B cell (primary cell): ENCODE measurements at regions not wholly inside any gene's neighbourhood (a gene's known extent, or its start where the extent isn't known, plus 50 kb on each side); places are given as distances from the start of the nearest gene placed in this dataset.

Experiments used
- ATAC-seq: fragments of 200-7000 bp; cut with Tn5 transposase; one replicate; pipeline ENCODE4 v1.10.0; 2021; ENCODE audit warnings: low read depth, mild to moderate bottlenecking, moderate number of reproducible peaks, moderate library complexity
- CTCF ChIA-PET: fragments of 350-600 bp; sonication (Branson Sonifier 250); formaldehyde crosslinking; loops from one replicate; lab custom pipeline; 2021; ENCODE audit warnings: antibody characterized with exemption, inconsistent platforms; lab: Charles Lee
- POLR2A ChIA-PET: fragments of 350-600 bp; sonication (Branson Sonifier 250); formaldehyde crosslinking; loops from one replicate; lab custom pipeline; 2021; ENCODE audit warnings: antibody characterized with exemption; lab: Charles Lee
- DNase-seq: peaks from one replicate; pipeline ENCODE4 v3.0.0; 2013
- H2AFZ ChIP-seq: 2 replicates; pipeline ENCODE4 v1.6.1; 2012; ENCODE audit warnings: mild to moderate bottlenecking, low read depth, low read length; ENCODE audit not compliant: insufficient read depth, poor library complexity, severe bottlenecking
- H3K27ac ChIP-seq, 2 donors: 1 replicate in 1 of 2; 2 replicates in 1 of 2; pipeline ENCODE4 v1.5.1; 2012 to 2013; ENCODE audit warnings: low read length in 2 of 2, mild to moderate bottlenecking in 2 of 2, moderate library complexity in 1 of 2
- H3K27me3 ChIP-seq, 4 experiments: fragments of 200-600 bp in 1 of 4; sonication (generic) in 1 of 4; replicated peaks in 1 of 4; 1 replicate in 2 of 4; 2 replicates in 2 of 4; pipeline versions ENCODE4 v1.6.1 to v1.7.0; 2013 to 2016; ENCODE audit warnings: low read length in 3 of 4, mild to moderate bottlenecking in 2 of 4, mixed read lengths in 1 of 4, moderate library complexity in 1 of 4; ENCODE audit not compliant: insufficient read depth in 4 of 4, control insufficient read depth in 3 of 4; ENCODE audit errors: control extremely low read depth in 1 of 4
- H3K36me3 ChIP-seq, 2 experiments: replicated peaks in 1 of 2; 1 replicate in 1 of 2; 2 replicates in 1 of 2; pipeline versions ENCODE4 v1.6.1 to v1.7.1; 2013; ENCODE audit warnings: low read length in 1 of 2; ENCODE audit not compliant: insufficient read depth in 2 of 2, control insufficient read depth in 1 of 2; ENCODE audit errors: control extremely low read depth in 1 of 2, extremely low read depth in 1 of 2
- H3K4me1 ChIP-seq, 2 donors: fragments of 200-600 bp in 1 of 2; sonication (generic) in 1 of 2; 1 replicate in 1 of 2; 2 replicates in 1 of 2; pipeline versions ENCODE4 v1.5.1 to v1.6.1; 2013 to 2017; ENCODE audit warnings: low read length in 2 of 2; ENCODE audit not compliant: control insufficient read depth in 2 of 2, insufficient read depth in 2 of 2
- H3K4me2 ChIP-seq: replicated peaks from 2 replicates; pipeline ENCODE3; 2012; ENCODE audit warnings: mild to moderate bottlenecking, low read depth, low read length; ENCODE audit not compliant: poor library complexity, severe bottlenecking
- H3K4me3 ChIP-seq, 5 experiments: fragments of 200-600 bp in 1 of 5; sonication (generic) in 1 of 5; 1 replicate in 3 of 5; 2 replicates in 2 of 5; pipeline versions ENCODE4 v1.5.1 to v1.7.0; 2011 to 2016; ENCODE audit warnings: low read length in 4 of 5, mild to moderate bottlenecking in 4 of 5, low read depth in 2 of 5, control low read depth in 1 of 5, moderate library complexity in 1 of 5; ENCODE audit not compliant: insufficient read depth in 1 of 5; ENCODE audit errors: control extremely low read depth in 1 of 5, extremely low read depth in 1 of 5
- H3K79me2 ChIP-seq: fragments of 200-600 bp; sonication (generic); one replicate; pipeline ENCODE4 v1.6.0; 2016; ENCODE audit warnings: low read length; ENCODE audit not compliant: control insufficient read depth, insufficient read depth
- H3K9ac ChIP-seq: fragments of 200-600 bp; sonication (generic); 2 replicates; pipeline ENCODE4 v1.6.1; 2017; ENCODE audit warnings: mild to moderate bottlenecking, low read length, moderate library complexity
- H3K9me3 ChIP-seq, 3 donors: one replicate each; pipeline versions ENCODE4 v1.6.1 to v1.7.1; 2013; ENCODE audit warnings: low read length in 2 of 3; ENCODE audit not compliant: control insufficient read depth in 2 of 3, insufficient read depth in 1 of 3; ENCODE audit errors: control extremely low read depth in 1 of 3
- H4K20me1 ChIP-seq: 2 replicates; pipeline ENCODE4 v1.6.0; 2012; ENCODE audit warnings: mild to moderate bottlenecking, low read length; ENCODE audit not compliant: insufficient read depth, control insufficient read depth, poor library complexity, severe bottlenecking
- H3K27ac Mint-ChIP-seq: one replicate; pipeline ENCODE4 v1.8.0; 2021; ENCODE audit warnings: mixed read lengths
- H3K27me3 Mint-ChIP-seq: one replicate; pipeline ENCODE4 v1.8.0; 2021; ENCODE audit warnings: mixed read lengths
- H3K4me1 Mint-ChIP-seq: one replicate; pipeline ENCODE4 v1.8.0; 2021; ENCODE audit warnings: mixed read lengths
- H3K4me3 Mint-ChIP-seq: one replicate; pipeline ENCODE4 v1.8.0; 2021; ENCODE audit warnings: mixed read lengths
- H3K9me3 Mint-ChIP-seq: one replicate; pipeline ENCODE4 v1.8.0; 2022; ENCODE audit warnings: mixed read lengths; ENCODE audit not compliant: insufficient read depth
- CTCF ChIP-seq: fragments of 200-600 bp; IDR thresholded peaks from one replicate; pipeline ENCODE4 v1.8.0; 2022; ENCODE audit warnings: antibody characterized with exemption, mild to moderate bottlenecking
- EZH2 ChIP-seq: IDR thresholded peaks from 2 replicates; pipeline ENCODE4 v1.6.1; 2012; ENCODE audit warnings: borderline replicate concordance, low read depth, mild to moderate bottlenecking, moderate library complexity, low read length; ENCODE audit not compliant: insufficient read depth, poor library complexity, severe bottlenecking
- WGBS: methylation state at CpG from one replicate; pipeline ENCODE4 v1.1.5; 2013; ENCODE audit warnings: missing lambda C conversion rate; ENCODE audit not compliant: insufficient coverage; 5-methylcytosine and 5-hydroxymethylcytosine counted together
- intact Hi-C: fragments of 100-400 bp; cut with micrococcal nuclease; formaldehyde crosslinking; loops from one replicate; pipeline ENCODE4 v1.10.0; 2022

DNA sequence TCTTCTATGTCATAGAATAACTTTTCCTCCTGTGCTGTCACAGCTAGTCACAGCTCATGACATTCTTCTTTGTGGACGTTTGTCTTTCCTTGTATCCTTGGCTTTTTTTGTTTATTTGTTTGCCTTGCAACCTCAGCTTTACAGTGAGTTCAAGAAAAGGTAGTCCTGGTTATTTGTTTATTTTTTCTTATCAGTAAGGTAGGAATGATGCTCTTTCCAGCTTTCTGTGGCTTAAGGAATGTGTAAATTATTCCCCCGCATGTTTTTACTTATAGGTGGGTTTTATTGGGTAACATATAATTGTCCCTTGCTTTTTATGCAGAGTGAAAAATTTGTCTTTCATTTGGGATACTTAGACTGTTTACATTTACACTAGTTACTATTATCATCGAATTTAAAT, 1673.6 kb upstream of the FLRT2 start:
- no peak for DNase-seq
- H3K4me1 Mint-ChIP-seq: no peaks in the 10 kb centered on the region
- intact Hi-C loops: no loop called here
- H3K27me3 Mint-ChIP-seq: no peaks in the 10 kb centered on the region
- CTCF ChIA-PET: no interaction called here
- ATAC-seq: no peak
- Histone ChIP-seq H3K79me2 (no peaks in the 10 kb centered on the region), H3K27me3 (no peaks in the 10 kb centered on the region), H3K4me3 (no peak overlapping the region), H3K4me1 (no peaks in the 10 kb centered on the region), H3K36me3 (no peaks in the 10 kb centered on the region), H2AFZ (no peak overlapping the region), H3K27ac (no peak overlapping the region), H3K4me2 (no peak overlapping the region), H4K20me1 (no peaks in the 10 kb centered on the region), H3K9me3 (peaks cover 0 to 1% (median 0%) of the 10 kb centered on the region in 3 donors), H3K9ac (no peak overlapping the region)
- H3K4me3 Mint-ChIP-seq: no peak overlapping the region
- POLR2A ChIA-PET: no interaction called here
- peaks cover 8% of the 10 kb centered on the region for H3K9me3 Mint-ChIP-seq
- TF ChIP-seq CTCF (no peak), EZH2 (no peak)
- H3K27ac Mint-ChIP-seq: no peak overlapping the region
- no CpG with 5 or more reads among the region's 3 CpGs for WGBS

DNA sequence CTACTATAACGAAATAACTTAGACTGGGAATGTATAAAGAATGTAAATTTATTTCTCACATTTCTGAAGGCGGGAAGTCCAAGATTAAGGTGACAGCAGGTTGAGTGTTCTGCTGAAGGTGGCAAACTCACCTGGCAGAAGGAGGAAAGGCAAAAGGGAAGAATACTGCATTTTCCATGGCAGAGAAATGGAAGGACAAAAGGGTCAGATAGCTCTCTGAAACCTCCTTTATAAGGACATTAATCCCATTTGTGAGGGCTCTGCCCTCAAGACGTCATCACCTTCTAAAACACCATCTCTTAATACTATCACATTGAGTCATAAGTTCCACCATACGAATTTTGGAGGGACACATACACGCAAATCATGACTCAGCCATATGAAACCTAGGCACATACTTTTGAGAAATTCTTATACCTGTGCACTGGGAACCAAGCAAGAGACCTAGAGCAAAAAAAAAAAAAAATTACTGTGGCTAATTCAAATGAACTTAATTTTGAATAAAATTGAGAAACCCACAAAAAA, 1669.3 kb upstream of the FLRT2 start:
- Histone ChIP-seq H3K9me3 (peaks cover 0 to 1% (median 0%) of the 10 kb centered on the region in 3 donors), H3K9ac (no peak overlapping the region), H3K4me1 (no peaks in the 10 kb centered on the region), H3K79me2 (no peaks in the 10 kb centered on the region), H3K4me2 (no peak overlapping the region), H3K36me3 (no peaks in the 10 kb centered on the region), H3K4me3 (no peak overlapping the region), H3K27me3 (no peaks in the 10 kb centered on the region), H4K20me1 (no peaks in the 10 kb centered on the region), H3K27ac (no peak overlapping the region), H2AFZ (no peak overlapping the region)
- DNase-seq: no peak
- H3K4me1 Mint-ChIP-seq: no peaks in the 10 kb centered on the region
- TF ChIP-seq CTCF (no peak), EZH2 (no peak)
- H3K27ac Mint-ChIP-seq: no peak overlapping the region
- WGBS: 73% methylated on average over 3 of the region's 5 CpGs
- ChIA-PET CTCF (no interaction called here), POLR2A (no interaction called here)
- intact Hi-C loops: no loop called here
- ATAC-seq: no peak
- H3K4me3 Mint-ChIP-seq: no peak overlapping the region
- peaks cover 6% of the 10 kb centered on the region for H3K9me3 Mint-ChIP-seq
- no peaks in the 10 kb centered on the region for H3K27me3 Mint-ChIP-seq
